ENCODE measurements at regions not wholly inside any gene's neighbourhood (a gene's known extent, or its start where the extent isn't known, plus 50 kb on each side); places are given as distances from the start of the nearest gene placed in this dataset.

DNA sequence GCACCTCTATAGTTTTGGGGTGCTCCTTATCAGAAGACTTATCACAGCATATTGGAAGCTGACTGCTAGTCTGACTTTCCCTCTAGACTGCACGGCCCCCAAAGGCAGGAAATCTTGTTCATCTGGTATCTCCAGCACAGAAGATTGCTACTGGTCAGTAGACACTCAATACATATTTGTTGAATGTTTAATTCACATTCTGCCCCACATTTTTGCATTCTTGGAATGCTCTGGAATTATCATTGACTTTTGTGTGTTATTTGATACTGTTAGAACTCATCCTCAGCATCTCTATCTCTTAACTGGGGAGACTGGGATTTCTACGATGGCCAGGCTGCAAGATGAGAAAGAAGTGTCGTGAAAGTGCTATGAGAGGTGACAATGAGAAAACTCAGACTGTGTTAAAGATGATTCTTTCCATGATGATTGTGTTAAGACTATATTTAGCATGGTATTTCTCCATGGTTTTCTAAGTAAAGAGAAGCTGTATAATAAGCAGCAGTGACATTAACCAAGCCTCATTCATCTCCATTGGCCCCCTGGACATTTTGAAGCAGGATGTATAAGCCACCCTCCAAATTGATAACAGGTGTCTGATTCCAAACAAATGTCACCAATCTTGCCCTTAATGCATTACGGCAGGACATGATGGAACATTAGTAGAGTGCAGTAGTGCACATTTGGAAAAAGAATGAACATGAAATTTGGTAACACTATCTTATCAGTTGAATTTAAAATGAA is 440.9 kb downstream of the RFC3 start:
- TF ChIP-seq, protein P1, sequence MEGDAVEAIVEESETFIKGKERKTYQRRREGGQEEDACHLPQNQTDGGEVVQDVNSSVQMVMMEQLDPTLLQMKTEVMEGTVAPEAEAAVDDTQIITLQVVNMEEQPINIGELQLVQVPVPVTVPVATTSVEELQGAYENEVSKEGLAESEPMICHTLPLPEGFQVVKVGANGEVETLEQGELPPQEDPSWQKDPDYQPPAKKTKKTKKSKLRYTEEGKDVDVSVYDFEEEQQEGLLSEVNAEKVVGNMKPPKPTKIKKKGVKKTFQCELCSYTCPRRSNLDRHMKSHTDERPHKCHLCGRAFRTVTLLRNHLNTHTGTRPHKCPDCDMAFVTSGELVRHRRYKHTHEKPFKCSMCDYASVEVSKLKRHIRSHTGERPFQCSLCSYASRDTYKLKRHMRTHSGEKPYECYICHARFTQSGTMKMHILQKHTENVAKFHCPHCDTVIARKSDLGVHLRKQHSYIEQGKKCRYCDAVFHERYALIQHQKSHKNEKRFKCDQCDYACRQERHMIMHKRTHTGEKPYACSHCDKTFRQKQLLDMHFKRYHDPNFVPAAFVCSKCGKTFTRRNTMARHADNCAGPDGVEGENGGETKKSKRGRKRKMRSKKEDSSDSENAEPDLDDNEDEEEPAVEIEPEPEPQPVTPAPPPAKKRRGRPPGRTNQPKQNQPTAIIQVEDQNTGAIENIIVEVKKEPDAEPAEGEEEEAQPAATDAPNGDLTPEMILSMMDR (IDR thresholded peaks at IDR 0.05; ENCODE audit: low read depth, low read length, missing control alignments), result no peak
- no peak for DNase-seq (ENCODE audit: low read depth)
- no peak overlapping the region for H3K4me3 ChIP-seq (ENCODE audit: low read depth, low read length)

DNA sequence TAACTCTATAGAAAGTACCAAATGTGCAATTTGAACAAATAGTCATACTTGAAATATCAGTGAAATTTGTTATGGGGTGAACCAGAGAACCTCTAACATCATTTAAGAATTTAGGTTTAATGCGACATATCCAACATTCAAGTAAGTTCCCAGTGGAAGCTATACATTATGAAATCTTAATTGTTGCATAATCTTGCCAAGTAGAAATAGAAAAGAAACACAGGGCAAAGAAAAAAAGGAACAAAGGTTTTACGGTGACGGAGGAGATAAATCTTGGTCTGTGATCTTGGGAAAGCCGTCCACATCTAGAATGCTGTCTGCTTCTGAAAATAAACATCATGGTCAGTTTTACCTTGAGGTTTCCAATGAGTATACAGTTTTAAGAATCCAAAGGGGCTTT is 445.7 kb downstream of the RFC3 start:
- no peak for DNase-seq (ENCODE audit: low read depth)
- TF ChIP-seq, protein P1 (IDR thresholded peaks at IDR 0.05; ENCODE audit: low read depth, low read length, missing control alignments), result no peak
- H3K4me3 ChIP-seq (ENCODE audit: low read depth, low read length), result no peak overlapping the region

DNA sequence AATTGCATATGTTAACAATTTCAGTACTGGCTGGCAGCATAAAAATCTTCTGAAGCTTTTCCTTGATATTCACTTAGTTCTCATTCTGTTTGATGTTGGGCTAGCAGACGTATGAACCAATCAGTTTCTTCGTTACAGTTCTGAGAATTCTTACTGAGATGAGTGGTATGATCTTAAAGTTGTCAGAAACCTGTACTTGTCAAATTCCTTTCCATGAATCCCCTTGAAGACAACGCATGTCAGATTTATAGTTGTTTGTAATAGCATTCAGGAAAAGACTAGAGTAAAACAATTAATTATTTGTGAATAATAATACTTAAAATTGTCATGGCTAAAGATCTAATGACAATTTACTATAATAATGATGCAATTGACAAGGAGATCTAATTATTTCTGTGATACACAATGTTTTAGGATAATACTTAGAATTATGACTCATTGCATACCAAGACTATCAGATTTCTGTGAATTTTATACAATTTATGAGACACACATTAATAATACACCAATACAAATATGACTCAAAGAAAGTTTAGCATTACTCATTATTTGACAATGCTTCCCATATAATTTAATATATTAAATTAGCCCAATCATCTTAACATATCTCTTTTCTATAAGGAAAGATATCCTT is 447.2 kb downstream of the RFC3 start:
- DNase-seq (ENCODE audit: low read depth), result no peak
- H3K4me3 ChIP-seq (ENCODE audit: low read depth, low read length), result no peak overlapping the region
- TF ChIP-seq, protein P1 (IDR thresholded peaks at IDR 0.05; ENCODE audit: low read depth, low read length, missing control alignments), result no peak

DNA sequence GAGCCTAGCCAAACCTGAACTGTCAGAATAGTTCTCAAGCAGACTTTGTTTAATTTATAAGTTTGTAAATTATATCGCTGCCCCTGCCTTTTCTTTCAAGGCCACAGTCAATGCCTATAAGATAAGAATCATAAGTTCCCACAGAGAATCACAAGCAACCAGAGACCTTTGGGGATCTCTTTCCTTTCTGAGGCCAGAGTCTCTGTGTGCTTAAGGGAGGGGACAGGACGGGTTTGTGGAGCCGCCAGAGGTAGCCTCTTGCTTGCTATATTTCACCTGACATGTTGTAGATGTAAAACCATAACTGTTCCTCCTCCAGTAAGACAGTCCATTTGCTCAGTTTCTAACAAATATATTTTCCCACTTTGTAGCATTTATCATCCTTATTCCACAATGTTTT is 458.8 kb downstream of the RFC3 start:
- no peak overlapping the region for H3K4me3 ChIP-seq (ENCODE audit: low read depth, low read length)
- DNase-seq (ENCODE audit: low read depth), result no peak
- TF ChIP-seq, protein P1 (IDR thresholded peaks at IDR 0.05; ENCODE audit: low read depth, low read length, missing control alignments), result no peak

DNA sequence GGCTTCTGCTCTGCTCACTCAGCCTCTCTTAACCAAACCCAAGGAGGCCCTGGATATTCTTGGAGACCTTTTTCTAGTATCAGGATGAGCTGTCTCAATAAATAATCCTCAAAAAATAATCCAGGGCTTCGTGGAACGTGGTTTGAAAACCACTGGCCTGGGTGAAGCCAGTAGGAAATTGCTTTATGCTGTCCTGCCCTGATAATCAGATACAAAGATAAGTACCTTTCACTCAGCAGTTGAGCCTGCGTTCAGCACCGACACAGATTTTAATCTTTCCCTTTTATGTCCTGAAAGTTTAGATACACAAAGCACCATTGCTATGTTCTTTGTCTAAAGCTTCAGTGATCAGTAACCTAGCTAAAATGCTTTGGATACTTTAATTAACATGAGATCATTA is 460.0 kb downstream of the RFC3 start:
- no peak for DNase-seq (ENCODE audit: low read depth)

DNA sequence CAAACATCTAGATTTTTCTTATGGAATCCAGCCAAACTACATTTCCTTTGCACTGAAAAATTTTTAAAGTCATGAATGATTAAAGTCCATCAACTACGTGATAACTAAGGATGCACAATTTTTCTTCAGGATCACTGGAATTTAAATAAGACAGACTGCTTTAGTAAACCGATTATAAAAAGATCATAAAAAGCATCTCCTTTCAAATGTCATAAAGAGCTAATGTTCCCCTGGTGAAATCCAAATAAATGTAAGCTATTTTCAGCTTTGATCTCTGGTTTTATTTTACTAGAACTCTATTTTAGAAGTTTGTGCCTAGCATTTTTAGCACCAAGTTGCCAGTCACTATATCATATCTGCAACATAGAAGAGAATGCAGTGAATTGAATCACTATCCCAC is 460.8 kb downstream of the RFC3 start:
- DNase-seq (ENCODE audit: low read depth), result no peak
- no peak overlapping the region for H3K4me3 ChIP-seq (ENCODE audit: low read depth, low read length)
- TF ChIP-seq, protein P1 (IDR thresholded peaks at IDR 0.05; ENCODE audit: low read depth, low read length, missing control alignments), result no peak

More for the DNA sequence above, 460.0 kb downstream of the RFC3 start:
- TF ChIP-seq, protein P1 (IDR thresholded peaks at IDR 0.05; ENCODE audit: low read depth, low read length, missing control alignments), result no peak
- H3K4me3 ChIP-seq (ENCODE audit: low read depth, low read length), result no peak overlapping the region

DNA sequence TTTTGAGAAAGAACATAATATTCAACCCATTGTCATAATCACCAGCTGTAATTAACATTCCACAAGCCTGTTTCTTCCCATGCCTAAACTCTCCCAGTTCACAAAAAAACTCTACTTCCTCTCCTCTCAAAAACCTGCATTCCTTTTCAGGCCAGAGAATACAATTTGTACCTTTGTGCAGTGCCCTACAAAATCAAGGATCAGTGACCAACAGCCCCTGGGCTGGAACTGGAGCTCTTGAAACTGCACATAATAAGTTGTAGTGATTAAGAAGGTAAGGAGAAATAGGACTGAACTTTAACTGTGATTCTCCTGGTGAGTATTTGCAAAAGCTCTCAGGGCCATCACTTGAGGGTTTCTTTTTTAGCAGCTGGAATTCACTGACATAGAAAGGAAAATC is 472.7 kb downstream of the RFC3 start:
- no peak for DNase-seq (ENCODE audit: low read depth)
- TF ChIP-seq, protein P1 (IDR thresholded peaks at IDR 0.05; ENCODE audit: low read depth, low read length, missing control alignments), result no peak
- no peak overlapping the region for H3K4me3 ChIP-seq (ENCODE audit: low read depth, low read length)

Measured in GM12864 (cell line).